Epithelial cell of esophagus (primary cell): ENCODE measurements at regions not wholly inside any gene's neighbourhood (a gene's known extent, or its start where the extent isn't known, plus 50 kb on each side); places are given as distances from the start of the nearest gene placed in this dataset.

Experiments
- DNase-seq: peaks from one replicate; pipeline ENCODE4 v3.0.0; 2010; ENCODE audit warnings: low read depth
- H3K4me3 ChIP-seq: 2 replicates; pipeline ENCODE4 v1.5.1; 2011; ENCODE audit warnings: mild to moderate bottlenecking, low read length, control low read depth
- CTCF ChIP-seq: IDR thresholded peaks from 2 replicates; pipeline ENCODE4 v1.5.1; 2011; ENCODE audit warnings: low read depth, mild to moderate bottlenecking, low read length, control low read depth, inconsistent platforms; ENCODE audit not compliant: insufficient read depth; ENCODE audit errors: missing control alignments

GRCh38 chr5:58064801-58065200 lies 395.1 kb downstream of the PLK2 start:
- no peak for TF ChIP-seq CTCF
- H3K4me3 ChIP-seq, result no peak overlapping the region
- DNase-seq, result no peak

- peak; percentile 51 for DNase-seq
- no peak for TF ChIP-seq CTCF
- H3K4me3 ChIP-seq, result no peak overlapping the region
Measured at GRCh38 chr5:58060996-58061395, 398.9 kb downstream of the PLK2 start.

- DNase-seq, result no peak
- no peak overlapping the region for H3K4me3 ChIP-seq
- no peak for TF ChIP-seq CTCF
Measured at GRCh38 chr5:58057324-58057723, 402.6 kb downstream of the PLK2 start.

GRCh38 chr5:58056546-58056945 lies 403.3 kb downstream of the PLK2 start:
- no peak overlapping the region for H3K4me3 ChIP-seq
- no peak for DNase-seq
- no peak for TF ChIP-seq CTCF

- no peak for DNase-seq
- no peak for TF ChIP-seq CTCF
- no peak overlapping the region for H3K4me3 ChIP-seq
Measured at GRCh38 chr5:58054018-58054417, 405.9 kb downstream of the PLK2 start.

GRCh38 chr5:58048954-58049353 lies 410.9 kb downstream of the PLK2 start:
- no peak for DNase-seq
- no peak for TF ChIP-seq CTCF

GRCh38 chr5:58048185-58048925 lies 411.5 kb downstream of the PLK2 start:
- no peak for TF ChIP-seq CTCF
- no peak for DNase-seq
- no peak overlapping the region for H3K4me3 ChIP-seq

More at GRCh38 chr5:58048954-58049353, 410.9 kb downstream of the PLK2 start:
- no peak overlapping the region for H3K4me3 ChIP-seq
